ENCODE measurements at regions not wholly inside any gene's neighbourhood (a gene's known extent, or its start where the extent isn't known, plus 50 kb on each side); places are given as distances from the start of the nearest gene placed in this dataset.

GRCh38 chr4:34182306-34182705 is 2062.0 kb downstream of the ARAP2 start:
- H3K4me1 ChIP-seq (ENCODE audit: control insufficient read depth, insufficient read depth, low read length), result peaks cover 9% of the 10 kb centered on the region
- no peak overlapping the region for H3K4me3 ChIP-seq (ENCODE audit: low read depth, low read length)
- H3K27me3 ChIP-seq (ENCODE audit: control insufficient read depth, insufficient read depth, low read length), result no peaks in the 10 kb centered on the region
- no peaks in the 10 kb centered on the region for H3K9me3 ChIP-seq (ENCODE audit: control insufficient read depth, insufficient read depth, low read length)
- H3K36me3 ChIP-seq (ENCODE audit: control insufficient read depth, insufficient read depth, low read length), result no peaks in the 10 kb centered on the region
- H3K9ac ChIP-seq (ENCODE audit: low read depth, low read length), result no peak overlapping the region

GRCh38 chr4:34183926-34184325 is 2060.4 kb downstream of the ARAP2 start:
- Histone ChIP-seq H3K9ac (ENCODE audit: low read depth, low read length) (no peak overlapping the region), H3K4me1 (ENCODE audit: control insufficient read depth, insufficient read depth, low read length) (peaks cover 9% of the 10 kb centered on the region), H3K4me3 (ENCODE audit: low read depth, low read length) (no peak overlapping the region), H3K27me3 (ENCODE audit: control insufficient read depth, insufficient read depth, low read length) (no peaks in the 10 kb centered on the region), H3K36me3 (ENCODE audit: control insufficient read depth, insufficient read depth, low read length) (no peaks in the 10 kb centered on the region), H3K9me3 (ENCODE audit: control insufficient read depth, insufficient read depth, low read length) (no peaks in the 10 kb centered on the region)

- H3K9ac ChIP-seq (ENCODE audit: low read depth, low read length), result no peak overlapping the region
- no peak overlapping the region for H3K4me3 ChIP-seq (ENCODE audit: low read depth, low read length)
- H3K27me3 ChIP-seq (ENCODE audit: control insufficient read depth, insufficient read depth, low read length), result no peaks in the 10 kb centered on the region
- no peaks in the 10 kb centered on the region for H3K36me3 ChIP-seq (ENCODE audit: control insufficient read depth, insufficient read depth, low read length)
- H3K9me3 ChIP-seq (ENCODE audit: control insufficient read depth, insufficient read depth, low read length), result no peaks in the 10 kb centered on the region
- peaks cover 9% of the 10 kb centered on the region for H3K4me1 ChIP-seq (ENCODE audit: control insufficient read depth, insufficient read depth, low read length)
Observed at GRCh38 chr4:34187056-34187455, 2057.3 kb downstream of the ARAP2 start.

- Histone ChIP-seq H3K4me1 (ENCODE audit: control insufficient read depth, insufficient read depth, low read length) (peaks cover 6% of the 10 kb centered on the region), H3K27me3 (ENCODE audit: control insufficient read depth, insufficient read depth, low read length) (no peaks in the 10 kb centered on the region), H3K9me3 (ENCODE audit: control insufficient read depth, insufficient read depth, low read length) (no peaks in the 10 kb centered on the region), H3K9ac (ENCODE audit: low read depth, low read length) (no peak overlapping the region), H3K36me3 (ENCODE audit: control insufficient read depth, insufficient read depth, low read length) (no peaks in the 10 kb centered on the region), H3K4me3 (ENCODE audit: low read depth, low read length) (no peak overlapping the region)
Observed at GRCh38 chr4:34191443-34191842, 2052.9 kb downstream of the ARAP2 start.

- no peak overlapping the region for H3K9ac ChIP-seq (ENCODE audit: low read depth, low read length)
- no peaks in the 10 kb centered on the region for H3K36me3 ChIP-seq (ENCODE audit: control insufficient read depth, insufficient read depth, low read length)
- H3K4me3 ChIP-seq (ENCODE audit: low read depth, low read length), result no peak overlapping the region
- no peaks in the 10 kb centered on the region for H3K4me1 ChIP-seq (ENCODE audit: control insufficient read depth, insufficient read depth, low read length)
- no peaks in the 10 kb centered on the region for H3K9me3 ChIP-seq (ENCODE audit: control insufficient read depth, insufficient read depth, low read length)
- no peaks in the 10 kb centered on the region for H3K27me3 ChIP-seq (ENCODE audit: control insufficient read depth, insufficient read depth, low read length)
Observed at GRCh38 chr4:34193451-34194154, 2050.7 kb downstream of the ARAP2 start.

- Histone ChIP-seq H3K36me3 (ENCODE audit: control insufficient read depth, insufficient read depth, low read length) (no peaks in the 10 kb centered on the region), H3K4me1 (ENCODE audit: control insufficient read depth, insufficient read depth, low read length) (no peaks in the 10 kb centered on the region), H3K27me3 (ENCODE audit: control insufficient read depth, insufficient read depth, low read length) (no peaks in the 10 kb centered on the region), H3K4me3 (ENCODE audit: low read depth, low read length) (no peak overlapping the region), H3K9ac (ENCODE audit: low read depth, low read length) (no peak overlapping the region), H3K9me3 (ENCODE audit: control insufficient read depth, insufficient read depth, low read length) (no peaks in the 10 kb centered on the region)
Observed at GRCh38 chr4:34194585-34194984, 2049.7 kb downstream of the ARAP2 start.

GRCh38 chr4:34196375-34196774 is 2047.9 kb downstream of the ARAP2 start:
- no peaks in the 10 kb centered on the region for H3K36me3 ChIP-seq (ENCODE audit: control insufficient read depth, insufficient read depth, low read length)
- no peaks in the 10 kb centered on the region for H3K27me3 ChIP-seq (ENCODE audit: control insufficient read depth, insufficient read depth, low read length)
- no peaks in the 10 kb centered on the region for H3K9me3 ChIP-seq (ENCODE audit: control insufficient read depth, insufficient read depth, low read length)
- no peaks in the 10 kb centered on the region for H3K4me1 ChIP-seq (ENCODE audit: control insufficient read depth, insufficient read depth, low read length)
- H3K4me3 ChIP-seq (ENCODE audit: low read depth, low read length), result no peak overlapping the region
- H3K9ac ChIP-seq (ENCODE audit: low read depth, low read length), result no peak overlapping the region

GRCh38 chr4:34198966-34199365 is 2045.3 kb downstream of the ARAP2 start:
- Histone ChIP-seq H3K27me3 (ENCODE audit: control insufficient read depth, insufficient read depth, low read length) (no peaks in the 10 kb centered on the region), H3K9me3 (ENCODE audit: control insufficient read depth, insufficient read depth, low read length) (no peaks in the 10 kb centered on the region), H3K36me3 (ENCODE audit: control insufficient read depth, insufficient read depth, low read length) (no peaks in the 10 kb centered on the region), H3K9ac (ENCODE audit: low read depth, low read length) (no peak overlapping the region), H3K4me1 (ENCODE audit: control insufficient read depth, insufficient read depth, low read length) (no peaks in the 10 kb centered on the region), H3K4me3 (ENCODE audit: low read depth, low read length) (no peak overlapping the region)

GRCh38 chr4:34200535-34200934 is 2043.8 kb downstream of the ARAP2 start:
- no peak overlapping the region for H3K4me3 ChIP-seq (ENCODE audit: low read depth, low read length)
- H3K4me1 ChIP-seq (ENCODE audit: control insufficient read depth, insufficient read depth, low read length), result no peaks in the 10 kb centered on the region
- H3K27me3 ChIP-seq (ENCODE audit: control insufficient read depth, insufficient read depth, low read length), result no peaks in the 10 kb centered on the region
- no peaks in the 10 kb centered on the region for H3K9me3 ChIP-seq (ENCODE audit: control insufficient read depth, insufficient read depth, low read length)
- H3K36me3 ChIP-seq (ENCODE audit: control insufficient read depth, insufficient read depth, low read length), result no peaks in the 10 kb centered on the region
- H3K9ac ChIP-seq (ENCODE audit: low read depth, low read length), result no peak overlapping the region

GRCh38 chr4:34202154-34202553 is 2042.2 kb downstream of the ARAP2 start:
- Histone ChIP-seq H3K4me1 (ENCODE audit: control insufficient read depth, insufficient read depth, low read length) (no peaks in the 10 kb centered on the region), H3K9me3 (ENCODE audit: control insufficient read depth, insufficient read depth, low read length) (no peaks in the 10 kb centered on the region), H3K9ac (ENCODE audit: low read depth, low read length) (no peak overlapping the region), H3K27me3 (ENCODE audit: control insufficient read depth, insufficient read depth, low read length) (no peaks in the 10 kb centered on the region), H3K36me3 (ENCODE audit: control insufficient read depth, insufficient read depth, low read length) (peaks cover 4% of the 10 kb centered on the region), H3K4me3 (ENCODE audit: low read depth, low read length) (no peak overlapping the region)

GRCh38 chr4:34220601-34221000 is 2023.7 kb downstream of the ARAP2 start:
- H3K9me3 ChIP-seq (ENCODE audit: control insufficient read depth, insufficient read depth, low read length), result no peaks in the 10 kb centered on the region
- H3K4me1 ChIP-seq (ENCODE audit: control insufficient read depth, insufficient read depth, low read length), result no peaks in the 10 kb centered on the region
- H3K9ac ChIP-seq (ENCODE audit: low read depth, low read length), result no peak overlapping the region
- H3K36me3 ChIP-seq (ENCODE audit: control insufficient read depth, insufficient read depth, low read length), result no peaks in the 10 kb centered on the region
- H3K27me3 ChIP-seq (ENCODE audit: control insufficient read depth, insufficient read depth, low read length), result no peaks in the 10 kb centered on the region
- no peak overlapping the region for H3K4me3 ChIP-seq (ENCODE audit: low read depth, low read length)

GRCh38 chr4:34221986-34222385 is 2022.3 kb downstream of the ARAP2 start:
- no peaks in the 10 kb centered on the region for H3K4me1 ChIP-seq (ENCODE audit: control insufficient read depth, insufficient read depth, low read length)
- no peak overlapping the region for H3K4me3 ChIP-seq (ENCODE audit: low read depth, low read length)
- no peaks in the 10 kb centered on the region for H3K9me3 ChIP-seq (ENCODE audit: control insufficient read depth, insufficient read depth, low read length)
- H3K27me3 ChIP-seq (ENCODE audit: control insufficient read depth, insufficient read depth, low read length), result no peaks in the 10 kb centered on the region
- H3K36me3 ChIP-seq (ENCODE audit: control insufficient read depth, insufficient read depth, low read length), result no peaks in the 10 kb centered on the region
- no peak overlapping the region for H3K9ac ChIP-seq (ENCODE audit: low read depth, low read length)
